OCI-LY1 (cell line): ENCODE measurements at regions not wholly inside any gene's neighbourhood (a gene's known extent, or its start where the extent isn't known, plus 50 kb on each side); places are given as distances from the start of the nearest gene placed in this dataset.

ENCODE experiments used
- EZH2 ChIP-seq: fragments of 200-600 bp; sonication (generic), shearing (Covaris generic); IDR thresholded peaks from 2 replicates; pipeline ENCODE4 v1.8.0; 2017; ENCODE audit warnings: borderline replicate concordance, mixed run types, mild to moderate bottlenecking, antibody characterized with exemption, low read length, moderate library complexity, mixed read lengths
- TF ChIP-seq, protein P1 (sequence below): fragments of 200-600 bp; sonication (generic), shearing (Covaris generic); IDR thresholded peaks from 2 replicates; pipeline ENCODE4 v1.5.1; 2017; ENCODE audit warnings: mild to moderate bottlenecking, antibody characterized with exemption, low read length, moderate library complexity, mixed read lengths

DNA sequence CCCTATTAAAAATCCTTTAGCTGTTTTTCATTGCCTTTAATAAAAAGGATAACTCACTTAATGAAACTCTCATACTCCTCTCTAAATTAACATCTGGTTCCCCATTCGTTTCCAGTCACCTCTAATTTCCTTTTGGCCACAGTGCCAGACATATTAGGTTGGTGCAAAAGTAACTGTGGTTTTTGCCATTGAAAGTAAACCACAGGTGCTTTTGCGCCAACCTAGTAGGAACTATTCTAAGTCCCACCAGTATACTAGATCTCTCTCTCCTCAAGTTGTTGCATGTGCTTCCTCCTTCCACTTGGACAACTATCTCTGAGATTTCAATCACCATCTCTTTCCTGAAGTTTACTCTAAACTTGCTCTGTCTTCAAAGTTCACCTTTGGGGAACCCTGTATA, 961.1 kb downstream of the TBC1D32 start:
- TF ChIP-seq, protein P1, sequence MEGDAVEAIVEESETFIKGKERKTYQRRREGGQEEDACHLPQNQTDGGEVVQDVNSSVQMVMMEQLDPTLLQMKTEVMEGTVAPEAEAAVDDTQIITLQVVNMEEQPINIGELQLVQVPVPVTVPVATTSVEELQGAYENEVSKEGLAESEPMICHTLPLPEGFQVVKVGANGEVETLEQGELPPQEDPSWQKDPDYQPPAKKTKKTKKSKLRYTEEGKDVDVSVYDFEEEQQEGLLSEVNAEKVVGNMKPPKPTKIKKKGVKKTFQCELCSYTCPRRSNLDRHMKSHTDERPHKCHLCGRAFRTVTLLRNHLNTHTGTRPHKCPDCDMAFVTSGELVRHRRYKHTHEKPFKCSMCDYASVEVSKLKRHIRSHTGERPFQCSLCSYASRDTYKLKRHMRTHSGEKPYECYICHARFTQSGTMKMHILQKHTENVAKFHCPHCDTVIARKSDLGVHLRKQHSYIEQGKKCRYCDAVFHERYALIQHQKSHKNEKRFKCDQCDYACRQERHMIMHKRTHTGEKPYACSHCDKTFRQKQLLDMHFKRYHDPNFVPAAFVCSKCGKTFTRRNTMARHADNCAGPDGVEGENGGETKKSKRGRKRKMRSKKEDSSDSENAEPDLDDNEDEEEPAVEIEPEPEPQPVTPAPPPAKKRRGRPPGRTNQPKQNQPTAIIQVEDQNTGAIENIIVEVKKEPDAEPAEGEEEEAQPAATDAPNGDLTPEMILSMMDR: no peak
- TF ChIP-seq EZH2: no peak
